ENCODE measurements at regions not wholly inside any gene's neighbourhood (a gene's known extent, or its start where the extent isn't known, plus 50 kb on each side); places are given as distances from the start of the nearest gene placed in this dataset.

- ChIA-PET CTCF (no interaction called here), POLR2A (no interaction called here)
- no peak overlapping the region for H2AFZ ChIP-seq (ENCODE audit: low read depth)
- no peaks in the 10 kb centered on the region for H3K27me3 ChIP-seq (ENCODE audit: insufficient read depth)
- TF ChIP-seq, protein P1, sequence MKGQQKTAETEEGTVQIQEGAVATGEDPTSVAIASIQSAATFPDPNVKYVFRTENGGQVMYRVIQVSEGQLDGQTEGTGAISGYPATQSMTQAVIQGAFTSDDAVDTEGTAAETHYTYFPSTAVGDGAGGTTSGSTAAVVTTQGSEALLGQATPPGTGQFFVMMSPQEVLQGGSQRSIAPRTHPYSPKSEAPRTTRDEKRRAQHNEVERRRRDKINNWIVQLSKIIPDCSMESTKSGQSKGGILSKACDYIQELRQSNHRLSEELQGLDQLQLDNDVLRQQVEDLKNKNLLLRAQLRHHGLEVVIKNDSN (IDR thresholded peaks at IDR 0.05; ENCODE audit: borderline replicate concordance, low read depth): no peak
- TF ChIP-seq, protein P2, sequence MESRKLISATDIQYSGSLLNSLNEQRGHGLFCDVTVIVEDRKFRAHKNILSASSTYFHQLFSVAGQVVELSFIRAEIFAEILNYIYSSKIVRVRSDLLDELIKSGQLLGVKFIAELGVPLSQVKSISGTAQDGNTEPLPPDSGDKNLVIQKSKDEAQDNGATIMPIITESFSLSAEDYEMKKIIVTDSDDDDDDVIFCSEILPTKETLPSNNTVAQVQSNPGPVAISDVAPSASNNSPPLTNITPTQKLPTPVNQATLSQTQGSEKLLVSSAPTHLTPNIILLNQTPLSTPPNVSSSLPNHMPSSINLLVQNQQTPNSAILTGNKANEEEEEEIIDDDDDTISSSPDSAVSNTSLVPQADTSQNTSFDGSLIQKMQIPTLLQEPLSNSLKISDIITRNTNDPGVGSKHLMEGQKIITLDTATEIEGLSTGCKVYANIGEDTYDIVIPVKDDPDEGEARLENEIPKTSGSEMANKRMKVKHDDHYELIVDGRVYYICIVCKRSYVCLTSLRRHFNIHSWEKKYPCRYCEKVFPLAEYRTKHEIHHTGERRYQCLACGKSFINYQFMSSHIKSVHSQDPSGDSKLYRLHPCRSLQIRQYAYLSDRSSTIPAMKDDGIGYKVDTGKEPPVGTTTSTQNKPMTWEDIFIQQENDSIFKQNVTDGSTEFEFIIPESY (IDR thresholded peaks at IDR 0.05; ENCODE audit: borderline replicate concordance, low read depth): no peak
- no peak for TF ChIP-seq TEAD4 (IDR thresholded peaks at IDR 0.05; ENCODE audit: borderline replicate concordance, insufficient read depth)
- TF ChIP-seq, protein P3, sequence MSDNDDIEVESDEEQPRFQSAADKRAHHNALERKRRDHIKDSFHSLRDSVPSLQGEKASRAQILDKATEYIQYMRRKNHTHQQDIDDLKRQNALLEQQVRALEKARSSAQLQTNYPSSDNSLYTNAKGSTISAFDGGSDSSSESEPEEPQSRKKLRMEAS (IDR thresholded peaks at IDR 0.05; ENCODE audit: low read depth): no peak
- TF ChIP-seq, protein P4, sequence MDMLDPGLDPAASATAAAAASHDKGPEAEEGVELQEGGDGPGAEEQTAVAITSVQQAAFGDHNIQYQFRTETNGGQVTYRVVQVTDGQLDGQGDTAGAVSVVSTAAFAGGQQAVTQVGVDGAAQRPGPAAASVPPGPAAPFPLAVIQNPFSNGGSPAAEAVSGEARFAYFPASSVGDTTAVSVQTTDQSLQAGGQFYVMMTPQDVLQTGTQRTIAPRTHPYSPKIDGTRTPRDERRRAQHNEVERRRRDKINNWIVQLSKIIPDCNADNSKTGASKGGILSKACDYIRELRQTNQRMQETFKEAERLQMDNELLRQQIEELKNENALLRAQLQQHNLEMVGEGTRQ (IDR thresholded peaks at IDR 0.05; ENCODE audit: borderline replicate concordance, low read depth, low read length): no peak
- TF ChIP-seq CHD2 (IDR thresholded peaks at IDR 0.05; ENCODE audit: low read length, partially characterized antibody): no peak
- TF ChIP-seq MEF2A (IDR thresholded peaks at IDR 0.05; ENCODE audit: borderline replicate concordance, low read depth): no peak
- no peak for TF ChIP-seq FOSL2 (IDR thresholded peaks at IDR 0.05; ENCODE audit: borderline replicate concordance, low read depth)
- TF ChIP-seq EZH2phosphoT487 (IDR thresholded peaks at IDR 0.05; ENCODE audit: borderline replicate concordance, low read depth): no peak
- TF ChIP-seq PBX3 (IDR thresholded peaks at IDR 0.05): no peak
- TF ChIP-seq EP300 (IDR thresholded peaks at IDR 0.05; ENCODE audit: borderline replicate concordance in 1 of 2, low read depth in 1 of 2, low read length in 1 of 2): no peak
- no peak for DNase-seq
- no peaks in the 10 kb centered on the region for H3K79me2 ChIP-seq (ENCODE audit: insufficient read depth)
- no peak overlapping the region for H3K9ac ChIP-seq
- H3K36me3 ChIP-seq (replicated peaks in 1 of 2; ENCODE audit: control insufficient read depth in 1 of 2, insufficient read depth in 2 of 2, low read length in 1 of 2): no peaks in the 10 kb centered on the region
- no peaks in the 10 kb centered on the region for H3K9me3 ChIP-seq
- H3K4me2 ChIP-seq: no peak overlapping the region
- H3F3A ChIP-seq (replicated peaks; ENCODE audit: insufficient read depth): no peaks in the 10 kb centered on the region
- 10% methylated on average over 2 of the region's 9 CpGs for WGBS (ENCODE audit: low lambda C conversion rate)
- H3K4me3 ChIP-seq (ENCODE audit: low read depth in 2 of 2, low read length in 1 of 2): no peak overlapping the region
- no peak overlapping the region for H3K27ac ChIP-seq (ENCODE audit: low read depth in 2 of 2, low read length in 1 of 2)
- no peaks in the 10 kb centered on the region for H4K20me1 ChIP-seq (ENCODE audit: insufficient read depth)
- H3K9me2 ChIP-seq: no peaks in the 10 kb centered on the region
- no peaks in the 10 kb centered on the region for H3K4me1 ChIP-seq (ENCODE audit: control insufficient read depth in 1 of 2, insufficient read depth in 2 of 2, low read depth in 1 of 2, low read length in 1 of 2)
Observed at GRCh38 chr14:46550836-46551235, 100.7 kb downstream of the RPL10L start.

DNA sequence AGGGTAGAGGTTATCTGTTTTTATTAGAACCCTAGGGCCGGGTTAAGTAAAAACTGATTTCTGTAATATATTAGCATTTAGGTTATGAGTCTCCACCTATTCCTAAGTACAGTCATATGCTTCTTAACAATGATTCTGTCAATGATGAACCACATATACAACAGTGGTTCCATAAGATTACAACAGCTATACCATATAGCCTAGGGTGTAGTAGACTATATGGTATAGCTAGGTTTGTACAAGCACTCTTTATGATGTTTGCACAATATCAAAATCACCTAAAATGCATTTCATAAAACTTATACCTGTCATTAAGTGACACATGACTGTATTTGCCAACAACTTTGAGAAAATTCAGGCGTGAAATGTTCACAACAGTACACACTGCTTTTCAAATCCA, 110.6 kb downstream of the RPL10L start:
- WGBS (ENCODE audit: low lambda C conversion rate): 13% methylated on average over 2 of the region's 2 CpGs
- CTCF ChIA-PET: no interaction called here

More for the DNA sequence above, 110.6 kb downstream of the RPL10L start:
- Histone ChIP-seq H3K9ac (no peak overlapping the region), H3K27ac (ENCODE audit: low read depth in 2 of 2, low read length in 1 of 2) (no peak overlapping the region), H3K9me3 (no peaks in the 10 kb centered on the region), H3K27me3 (ENCODE audit: insufficient read depth) (no peaks in the 10 kb centered on the region), H4K20me1 (ENCODE audit: insufficient read depth) (no peaks in the 10 kb centered on the region), H2AFZ (ENCODE audit: low read depth) (no peak overlapping the region), H3K4me2 (no peak overlapping the region), H3K4me3 (ENCODE audit: low read depth in 2 of 2, low read length in 1 of 2) (no peak overlapping the region), H3K79me2 (ENCODE audit: insufficient read depth) (no peaks in the 10 kb centered on the region), H3K9me2 (no peaks in the 10 kb centered on the region), H3F3A (replicated peaks; ENCODE audit: insufficient read depth) (no peaks in the 10 kb centered on the region), H3K4me1 (ENCODE audit: control insufficient read depth in 1 of 2, insufficient read depth in 2 of 2, low read depth in 1 of 2, low read length in 1 of 2) (no peaks in the 10 kb centered on the region), H3K36me3 (replicated peaks in 1 of 2; ENCODE audit: control insufficient read depth in 1 of 2, insufficient read depth in 2 of 2, low read length in 1 of 2) (no peaks in the 10 kb centered on the region)
- DNase-seq: no peak
- POLR2A ChIA-PET: no interaction called here
- TF ChIP-seq GABPA (IDR thresholded peaks at IDR 0.05; ENCODE audit: low read depth): no peak
- no peak for TF ChIP-seq YY1 (IDR thresholded peaks at IDR 0.05; ENCODE audit: low read depth)
- no peak for TF ChIP-seq GATA2 (CRISPR knock-in tag; IDR thresholded peaks at IDR 0.05)

Measured in SK-N-SH (cell line).